ENCODE measurements at regions not wholly inside any gene's neighbourhood (a gene's known extent, or its start where the extent isn't known, plus 50 kb on each side); places are given as distances from the start of the nearest gene placed in this dataset.

GRCh38 chr1:54497338-54497737 is 50.7 kb upstream of the ACOT11 start:
- FAIRE-seq, result no peak
- DNase-seq (ENCODE audit: insufficient read length, low spot score), result no peak

- no peak for DNase-seq (ENCODE audit: insufficient read length, low spot score)
- FAIRE-seq, result no peak
These were observed 52.1 kb upstream of the ACOT11 start for GRCh38 chr1:54495954-54496353.

GRCh38 chr1:54493608-54494007 is 54.4 kb upstream of the ACOT11 start:
- DNase-seq (ENCODE audit: insufficient read length, low spot score) (no peak), FAIRE-seq (no peak)

DNA sequence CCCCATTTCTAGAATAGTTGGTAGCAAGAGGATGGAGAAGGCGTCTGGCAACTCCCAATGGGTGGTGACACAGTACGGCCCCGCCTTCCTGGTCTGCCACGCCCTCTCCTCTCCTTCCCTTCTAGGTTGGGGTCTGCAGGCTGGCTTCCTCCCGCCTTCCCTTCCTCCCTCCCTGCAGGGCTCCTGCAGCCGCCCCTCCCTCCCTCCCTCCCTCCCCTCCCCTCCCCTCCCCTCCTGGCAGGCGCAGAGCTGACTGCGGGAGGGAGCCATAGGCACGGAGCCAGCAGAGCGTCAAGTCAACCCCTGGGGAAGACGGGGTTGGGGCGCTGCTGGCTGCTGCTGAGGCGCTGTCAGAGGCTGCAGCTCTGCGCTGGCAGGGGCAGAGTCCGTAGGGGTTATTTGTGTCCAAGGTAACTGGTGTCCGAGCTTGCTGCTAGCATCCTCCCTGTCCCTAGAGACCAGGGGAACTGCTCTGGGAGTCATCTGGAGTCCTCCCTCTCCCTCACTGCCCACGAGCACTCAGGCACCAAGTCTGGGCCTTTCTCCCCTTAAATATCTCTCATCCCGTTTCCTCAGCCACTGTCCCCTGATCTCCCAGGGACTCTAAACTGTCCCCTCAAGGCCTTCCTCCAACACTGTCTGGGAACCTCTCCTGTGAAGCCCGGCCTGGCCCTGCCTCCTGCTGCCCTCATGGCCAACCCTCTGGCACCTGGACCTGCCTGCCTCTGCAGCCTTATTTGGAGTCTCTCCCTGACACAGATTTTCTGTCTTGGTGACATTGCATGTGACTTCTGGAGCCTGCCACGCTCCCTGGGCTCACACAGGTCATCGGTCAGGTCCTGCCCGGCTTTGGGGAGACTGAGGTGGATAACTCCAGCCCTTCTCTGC is 57.4 kb upstream of the ACOT11 start:
- FAIRE-seq, result no peak

GRCh38 chr1:54489627-54490250 is 58.3 kb upstream of the ACOT11 start:
- no peak for FAIRE-seq
- no peak for DNase-seq (ENCODE audit: insufficient read length, low spot score)

More for the DNA sequence above, 57.4 kb upstream of the ACOT11 start:
- DNase-seq (ENCODE audit: insufficient read length, low spot score), result no peak

GRCh38 chr1:54488779-54489626 is 59.0 kb upstream of the ACOT11 start:
- peak; percentile 88 for DNase-seq (ENCODE audit: insufficient read length, low spot score)
- FAIRE-seq, result peak; percentile 77

- DNase-seq (ENCODE audit: insufficient read length, low spot score) (peak; percentile 79), FAIRE-seq (peak; percentile 69)
These were observed 59.8 kb upstream of the ACOT11 start for GRCh38 chr1:54488065-54488750.

DNA sequence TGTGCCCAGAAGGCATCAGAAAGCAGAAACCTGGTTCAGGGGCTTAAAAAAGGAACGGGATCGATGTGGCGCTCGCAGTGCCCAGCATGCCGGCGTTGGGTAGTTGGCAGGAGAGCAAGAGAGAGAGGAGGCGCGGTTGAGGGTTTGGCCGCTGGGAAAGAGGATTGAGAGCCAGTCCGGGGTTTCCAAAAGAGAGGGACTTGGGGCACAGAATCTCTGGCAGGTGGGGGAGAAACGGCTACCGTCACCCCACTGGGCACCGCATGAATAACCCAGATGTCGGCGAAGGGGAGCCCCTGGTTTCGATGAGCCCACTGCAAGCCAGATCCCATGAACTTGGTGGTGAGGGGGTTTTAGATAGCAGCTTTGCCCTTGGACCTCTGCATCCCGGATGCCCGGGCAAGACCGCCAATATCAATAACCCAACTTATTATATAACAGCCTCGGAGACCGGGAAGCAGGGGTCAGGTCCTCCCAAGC is 60.4 kb upstream of the ACOT11 start:
- FAIRE-seq (no peak), DNase-seq (ENCODE audit: insufficient read length, low spot score) (no peak)

DNA sequence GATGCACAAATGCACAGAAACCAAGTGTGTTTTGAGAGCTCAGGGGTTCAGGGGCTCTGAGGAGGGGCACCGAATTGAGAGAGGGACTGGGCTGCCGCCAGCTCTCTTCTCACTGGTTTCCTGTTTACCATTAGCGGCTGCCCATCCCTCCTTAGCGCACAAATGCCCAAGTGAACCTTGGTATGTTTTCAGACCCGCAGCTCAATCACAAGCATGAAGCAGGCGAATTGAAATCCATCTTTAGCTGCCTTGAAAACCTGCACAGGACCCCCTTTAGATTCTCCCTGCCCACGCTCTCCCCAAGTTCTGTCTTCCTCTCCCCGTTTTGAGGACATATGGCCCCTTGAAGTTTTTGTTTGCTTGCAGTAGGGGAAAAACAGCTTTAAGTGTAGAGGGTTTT is 61.1 kb upstream of the ACOT11 start:
- FAIRE-seq (no peak), DNase-seq (ENCODE audit: insufficient read length, low spot score) (no peak)

- FAIRE-seq (no peak), DNase-seq (ENCODE audit: insufficient read length, low spot score) (no peak)
These were observed 62.6 kb upstream of the ACOT11 start for GRCh38 chr1:54485416-54485815.

DNA sequence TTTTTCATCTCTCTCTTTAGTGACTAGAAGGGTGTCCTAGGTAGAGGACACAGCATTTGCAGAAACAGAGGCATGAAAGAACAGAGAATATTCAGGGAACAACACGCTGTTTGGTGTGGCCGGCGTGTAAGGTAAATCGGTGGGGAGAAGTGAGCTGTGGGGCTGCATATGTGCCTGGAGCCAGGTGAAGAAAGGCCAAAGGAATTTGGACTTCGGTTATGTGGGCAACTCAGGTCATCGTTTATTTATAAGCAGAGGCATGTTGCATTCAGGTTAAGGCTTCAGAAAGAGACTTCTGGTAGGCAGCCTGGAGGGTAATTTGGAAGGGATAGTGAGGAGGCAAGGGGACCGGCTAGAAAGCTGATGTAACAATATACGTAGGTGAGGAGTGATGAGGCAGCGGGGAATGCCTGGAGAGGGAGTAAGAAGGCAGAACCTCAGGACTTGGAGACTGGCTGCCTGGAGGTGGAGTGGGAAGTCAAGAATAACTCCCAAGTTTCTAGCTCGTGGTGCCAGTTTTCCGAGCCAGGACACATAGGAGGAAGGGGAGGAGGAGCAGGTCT is 64.1 kb upstream of the ACOT11 start:
- no peak for FAIRE-seq
- no peak for DNase-seq (ENCODE audit: insufficient read length, low spot score)

DNA sequence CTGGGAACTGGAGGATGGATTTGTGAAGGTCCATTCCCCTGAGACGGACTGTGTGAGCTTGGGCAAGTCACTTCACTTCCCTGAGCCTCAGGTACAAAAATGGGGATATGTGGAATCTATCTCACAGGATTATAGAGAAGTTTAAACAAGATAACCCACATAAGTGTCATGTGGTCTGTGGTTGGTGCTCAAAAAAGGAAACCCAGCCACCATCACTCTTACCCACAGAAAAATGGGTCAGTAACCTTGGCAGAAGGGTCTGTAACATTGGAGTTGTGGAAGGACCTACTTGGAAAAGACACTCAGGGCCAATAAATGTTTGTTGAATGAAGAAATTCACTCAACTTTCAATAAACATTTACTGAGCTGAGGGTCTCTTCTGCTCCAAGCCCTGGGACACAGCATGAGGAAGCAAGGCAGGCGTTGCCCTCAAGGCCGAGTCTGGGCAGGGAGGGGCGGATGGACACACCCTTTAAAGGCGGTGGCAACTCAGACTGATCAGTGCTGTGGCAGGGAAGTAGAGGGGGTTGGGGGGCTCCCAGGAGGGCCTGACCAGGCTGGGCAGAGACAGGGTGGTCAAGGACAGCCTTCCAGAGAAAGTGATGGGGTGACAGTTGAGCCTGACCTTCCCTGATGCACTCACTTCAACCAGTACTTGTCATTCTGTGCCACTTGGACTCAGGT is 66.7 kb upstream of the ACOT11 start:
- DNase-seq (ENCODE audit: insufficient read length, low spot score), result no peak
- FAIRE-seq, result no peak

- no peak for DNase-seq (ENCODE audit: insufficient read length, low spot score)
- FAIRE-seq, result no peak
These were observed 67.5 kb upstream of the ACOT11 start for GRCh38 chr1:54480525-54480848.

DNA sequence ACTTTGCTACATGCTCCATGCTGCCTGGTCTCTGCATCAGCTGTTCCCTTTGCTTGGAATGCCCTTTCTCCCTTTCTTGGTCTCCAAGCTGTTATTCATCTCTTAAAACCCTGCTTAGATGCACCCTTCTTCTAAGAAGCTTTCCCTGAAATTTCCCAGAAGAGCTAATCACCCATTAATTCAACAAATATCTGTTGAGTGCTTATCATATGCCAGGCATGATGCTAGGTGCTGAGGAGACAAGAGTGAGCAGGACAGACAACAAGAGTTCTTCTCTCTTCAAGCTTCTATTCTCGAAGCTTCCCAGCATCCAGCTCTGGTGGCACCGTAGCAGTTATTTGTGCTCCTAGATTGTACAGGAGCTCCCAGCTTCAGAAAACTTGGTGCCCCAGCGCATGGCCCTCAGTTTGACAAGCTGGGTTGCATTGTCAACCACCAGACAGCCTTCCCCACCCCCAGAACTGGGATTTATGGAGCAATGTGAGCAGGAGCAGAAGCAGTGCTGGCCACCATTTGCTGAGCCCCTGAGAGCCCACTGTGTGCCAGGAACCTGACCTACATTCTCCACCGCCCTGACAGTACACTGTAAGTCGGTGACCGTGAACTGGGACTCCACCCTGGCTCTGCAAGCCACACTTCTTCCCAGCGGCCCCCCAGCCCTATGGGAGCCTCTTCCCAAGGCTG is 68.0 kb upstream of the ACOT11 start:
- no peak for DNase-seq (ENCODE audit: insufficient read length, low spot score)
- no peak for FAIRE-seq

DNA sequence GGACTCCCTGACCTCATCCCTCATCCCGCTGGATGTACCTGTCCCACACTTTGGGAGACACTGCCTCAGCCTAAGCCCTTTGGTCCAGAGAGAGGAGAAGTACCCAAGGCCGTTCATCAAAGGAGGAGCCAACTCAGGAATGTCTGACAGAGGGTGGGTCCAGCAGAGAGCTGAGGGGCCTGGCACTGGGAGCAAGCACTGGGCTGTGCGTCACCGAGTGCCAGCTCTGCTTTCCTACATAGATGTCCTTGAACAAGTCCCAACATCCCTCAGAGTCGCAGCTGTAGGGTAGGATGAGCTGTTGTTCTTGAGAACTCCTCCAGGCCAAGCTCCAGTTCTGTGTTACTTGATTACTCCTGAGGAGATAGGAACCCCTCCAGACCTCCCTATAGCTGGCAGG is 68.8 kb upstream of the ACOT11 start:
- DNase-seq (ENCODE audit: insufficient read length, low spot score) (no peak), FAIRE-seq (no peak)

DNA sequence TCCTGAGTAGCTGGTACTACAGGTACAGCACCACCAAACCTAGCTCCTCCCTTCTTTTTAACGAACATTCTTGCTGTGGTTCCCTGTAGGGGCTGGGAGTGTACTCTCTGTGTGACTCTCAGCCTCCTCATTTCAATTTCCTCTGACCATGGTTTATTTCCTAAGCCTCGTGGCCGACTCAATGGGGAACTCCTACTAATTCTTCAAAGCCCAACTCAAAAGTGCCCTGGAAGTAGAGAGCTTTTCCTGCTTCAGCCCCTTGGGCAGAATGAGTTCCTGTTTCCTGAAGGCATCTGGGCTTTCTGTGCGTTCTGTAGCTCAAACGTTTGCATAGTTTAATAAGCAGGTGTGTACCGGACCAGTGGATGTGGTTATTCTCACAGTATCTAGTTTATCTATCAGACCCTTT is 70.9 kb upstream of the ACOT11 start:
- FAIRE-seq, result no peak

DNA sequence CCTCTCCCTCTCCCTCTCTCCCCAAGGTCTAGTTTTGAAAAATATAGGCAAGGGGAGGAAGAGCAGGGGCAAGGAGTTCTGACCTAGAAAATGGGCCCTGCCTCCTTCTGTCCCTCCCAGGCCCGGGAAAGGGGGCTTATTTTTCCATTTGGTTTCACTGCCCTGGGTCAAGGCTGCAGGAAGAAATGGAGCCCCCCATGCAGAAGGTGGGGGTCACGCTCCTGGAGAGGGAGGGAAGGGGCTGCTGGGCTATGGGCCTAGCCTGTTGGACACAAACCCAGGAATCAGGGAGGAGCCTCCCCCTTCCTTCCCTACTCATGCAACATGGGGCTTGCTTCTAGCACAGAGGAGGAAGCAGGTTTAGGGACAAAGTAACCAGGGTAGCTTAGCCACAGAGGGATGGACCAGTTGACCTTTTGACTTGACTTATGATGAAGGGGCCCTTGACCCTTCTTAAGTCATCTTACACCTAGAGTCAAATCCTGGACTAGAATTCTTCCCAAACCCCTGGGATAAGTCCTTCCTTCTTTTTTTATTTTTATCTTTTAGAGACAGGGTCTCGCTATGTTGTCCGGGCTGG is 70.4 kb upstream of the SSBP3 start:
- FAIRE-seq (no peak), DNase-seq (ENCODE audit: insufficient read length, low spot score) (no peak)

More for the DNA sequence above, 70.9 kb upstream of the ACOT11 start:
- DNase-seq (ENCODE audit: insufficient read length, low spot score), result no peak

- FAIRE-seq (no peak), DNase-seq (ENCODE audit: insufficient read length, low spot score) (no peak)
These were observed 69.8 kb upstream of the SSBP3 start for GRCh38 chr1:54475946-54476516.

Measured in GM19239 (cell line).